ENCODE measurements at regions not wholly inside any gene's neighbourhood (a gene's known extent, or its start where the extent isn't known, plus 50 kb on each side); places are given as distances from the start of the nearest gene placed in this dataset.

GRCh38 chr11:87460842-87461637 is 423.3 kb downstream of the TMEM135 start:
- no TSS peak for BruUV-seq (replicated peaks)
- Histone ChIP-seq H3K4me1 (ENCODE audit: insufficient read depth, low read length) (no peaks in the 10 kb centered on the region), H2AFZ (ENCODE audit: low read length) (no peak overlapping the region), H3K36me3 (ENCODE audit: low read depth, low read length) (no peaks in the 10 kb centered on the region), H3K9me2 (replicated peaks; ENCODE audit: low read length) (no peaks in the 10 kb centered on the region), H3K4me3 (ENCODE audit: low read length) (no peak overlapping the region), H3K9me3 (ENCODE audit: low read length) (no peaks in the 10 kb centered on the region), H3K4me2 (ENCODE audit: low read length) (no peak overlapping the region), H3K27ac (ENCODE audit: low read length) (no peak overlapping the region), H4K20me1 (ENCODE audit: low read length) (no peaks in the 10 kb centered on the region), H3F3A (ENCODE audit: low read length, unreplicated experiment) (no peaks in the 10 kb centered on the region), H3K79me2 (ENCODE audit: low read length) (no peaks in the 10 kb centered on the region), H3K9ac (ENCODE audit: low read length) (no peak overlapping the region), H3K27me3 (ENCODE audit: low read length) (no peaks in the 10 kb centered on the region)
- intact Hi-C loops (cut with micrococcal nuclease) = loop anchor here (5.0 kb wide), 1 partner anchor 109 kb away; no protein-coding TSS in a partner anchor
- no peak for DNase-seq
- no peak for ATAC-seq
- POLR2A ChIA-PET (ENCODE audit: unreplicated experiment) = interaction anchor here (0.6 kb wide), 1 partner anchor 42 kb away, joined by 3 read pairs; no protein-coding TSS in a partner anchor
- TF ChIP-seq EZH2 (IDR thresholded peaks at IDR 0.05; ENCODE audit: low read length, unreplicated experiment) (no peak), EZH2phosphoT487 (IDR thresholded peaks at IDR 0.05; ENCODE audit: borderline replicate concordance, low read length) (no peak), CTCF (conservative IDR thresholded peaks at IDR 0.05; ENCODE audit: low read depth, low read length) (no peak)
- CTCF ChIA-PET = no interaction called here

- intact Hi-C loops (cut with micrococcal nuclease) = loop anchor here (5.0 kb wide), 1 partner anchor 108 kb away; no protein-coding TSS in a partner anchor
- Histone ChIP-seq H3K9ac (ENCODE audit: low read length) (no peak overlapping the region), H3F3A (ENCODE audit: low read length, unreplicated experiment) (no peaks in the 10 kb centered on the region), H3K79me2 (ENCODE audit: low read length) (no peaks in the 10 kb centered on the region), H3K9me2 (replicated peaks; ENCODE audit: low read length) (no peaks in the 10 kb centered on the region), H2AFZ (ENCODE audit: low read length) (no peak overlapping the region), H3K4me1 (ENCODE audit: insufficient read depth, low read length) (no peaks in the 10 kb centered on the region), H3K36me3 (ENCODE audit: low read depth, low read length) (no peaks in the 10 kb centered on the region), H3K27me3 (ENCODE audit: low read length) (no peaks in the 10 kb centered on the region), H3K27ac (ENCODE audit: low read length) (no peak overlapping the region), H3K9me3 (ENCODE audit: low read length) (no peaks in the 10 kb centered on the region), H3K4me3 (ENCODE audit: low read length) (no peak overlapping the region), H3K4me2 (ENCODE audit: low read length) (no peak overlapping the region), H4K20me1 (ENCODE audit: low read length) (no peaks in the 10 kb centered on the region)
- CTCF ChIA-PET = no interaction called here
- DNase-seq = no peak
- no peak for TF ChIP-seq EZH2 (IDR thresholded peaks at IDR 0.05; ENCODE audit: low read length, unreplicated experiment)
- TF ChIP-seq EZH2phosphoT487 (IDR thresholded peaks at IDR 0.05; ENCODE audit: borderline replicate concordance, low read length) = no peak
- no peak for TF ChIP-seq CTCF (conservative IDR thresholded peaks at IDR 0.05; ENCODE audit: low read depth, low read length)
- POLR2A ChIA-PET (ENCODE audit: unreplicated experiment) = no interaction called here
- BruUV-seq (replicated peaks) = no TSS peak
- ATAC-seq = no peak
Measured at GRCh38 chr11:87460279-87460678, 422.5 kb downstream of the TMEM135 start.

- no peaks in the 10 kb centered on the region for H4K20me1 ChIP-seq (ENCODE audit: low read length)
- no peaks in the 10 kb centered on the region for H3K9me2 ChIP-seq (replicated peaks; ENCODE audit: low read length)
- ChIA-PET CTCF (no interaction called here), POLR2A (ENCODE audit: unreplicated experiment) (no interaction called here)
- ATAC-seq (no peak), DNase-seq (no peak)
- peaks cover 2% of the 10 kb centered on the region; the same call in 1 of the 2 replicates for H3K4me1 ChIP-seq (ENCODE audit: insufficient read depth, low read length)
- H3K79me2 ChIP-seq (ENCODE audit: low read length) = no peaks in the 10 kb centered on the region
- H3F3A ChIP-seq (ENCODE audit: low read length, unreplicated experiment) = no peaks in the 10 kb centered on the region
- no peak overlapping the region for H3K4me2 ChIP-seq (ENCODE audit: low read length)
- H3K36me3 ChIP-seq (ENCODE audit: low read depth, low read length) = no peaks in the 10 kb centered on the region
- no peak overlapping the region for H2AFZ ChIP-seq (ENCODE audit: low read length)
- intact Hi-C loops (cut with micrococcal nuclease) = no loop called here
- H3K9ac ChIP-seq (ENCODE audit: low read length) = no peak overlapping the region
- H3K27me3 ChIP-seq (ENCODE audit: low read length) = no peaks in the 10 kb centered on the region
- BruUV-seq (replicated peaks) = no TSS peak
- H3K4me3 ChIP-seq (ENCODE audit: low read length) = no peak overlapping the region
- H3K27ac ChIP-seq (ENCODE audit: low read length) = no peak overlapping the region
- TF ChIP-seq EZH2 (IDR thresholded peaks at IDR 0.05; ENCODE audit: low read length, unreplicated experiment) (no peak), CTCF (conservative IDR thresholded peaks at IDR 0.05; ENCODE audit: low read depth, low read length) (no peak), EZH2phosphoT487 (IDR thresholded peaks at IDR 0.05; ENCODE audit: borderline replicate concordance, low read length) (no peak)
- H3K9me3 ChIP-seq (ENCODE audit: low read length) = no peaks in the 10 kb centered on the region
Measured at GRCh38 chr11:87459351-87459750, 421.6 kb downstream of the TMEM135 start.

Data from PC-3 (cell line).